HCT116 (cell line): ENCODE measurements at regions not wholly inside any gene's neighbourhood (a gene's known extent, or its start where the extent isn't known, plus 50 kb on each side); places are given as distances from the start of the nearest gene placed in this dataset.

Source experiments
- ATAC-seq: fragments of 200-7000 bp; cut with Tn5 transposase; 2 replicates; pipeline ENCODE4 v1.9.1; 2020; ENCODE audit warnings: mild to moderate bottlenecking, moderate library complexity
- BruUV-seq: library from RNA; stranded (reverse); fragments of 400-500 nt; replicated peaks from 2 replicates; lab custom pipeline; 2021; lab: Mats Ljungman, UMichigan
- CTCF ChIA-PET: fragments of 300-600 bp; sonication (Branson Sonifier 250); formaldehyde crosslinking; loops from one replicate; lab custom pipeline; 2021; ENCODE audit warnings: antibody characterized with exemption; lab: Charles Lee
- POLR2A ChIA-PET: fragments of 300-600, 350-600 bp; sonication (Branson Sonifier 250); formaldehyde crosslinking; loops from one replicate; lab custom pipeline; 2021; ENCODE audit warnings: antibody characterized with exemption; lab: Charles Lee
- RAD21 ChIA-PET, 2 experiments: fragments of 300-600 bp; sonication (Branson Sonifier 250); formaldehyde crosslinking; loops; one replicate each; lab custom pipeline; 2023; ENCODE audit warnings: low total read pairs in 2 of 2; ENCODE audit not compliant: uncharacterized antibody in 2 of 2, unreplicated experiment in 2 of 2, low non-redundant PET in 1 of 2; lab: Charles Lee
- DNase-seq: peaks from one replicate; pipeline ENCODE4 v3.0.0-alpha.2; 2010; ENCODE audit warnings: low read depth, low spot score
- H2AFZ ChIP-seq: fragments of 200-600 bp; shearing (Covaris generic), sonication (generic); 2 replicates; pipeline ENCODE4 v1.6.1; 2017; ENCODE audit warnings: low read depth, mixed run types, mixed read lengths, antibody characterized with exemption, low read length; ENCODE audit not compliant: poor library complexity, severe bottlenecking
- H3K27ac ChIP-seq: 2 replicates; pipeline ENCODE4 v1.5.1; 2012; ENCODE audit warnings: low read depth, low read length
- H3K27me3 ChIP-seq: fragments of 200-600 bp; sonication (generic); 2 replicates; pipeline ENCODE4 v1.6.1; 2016; ENCODE audit warnings: mixed run types, low read length, mixed read lengths; ENCODE audit not compliant: insufficient read depth
- H3K36me3 ChIP-seq, 2 experiments: fragments of 200-500 bp in 1 of 2; fragments of 200-600 bp in 1 of 2; sonication (Bioruptor generic) in 1 of 2; sonication (generic) in 1 of 2; 2 replicates each; pipeline versions ENCODE4 v1.5.1 to v1.6.1; 2014 to 2016; ENCODE audit warnings: low read length in 2 of 2, inconsistent platforms in 1 of 2, mixed read lengths in 1 of 2, mixed run types in 1 of 2; ENCODE audit not compliant: insufficient read depth in 2 of 2, control insufficient read depth in 1 of 2
- H3K4me1 ChIP-seq, 2 experiments: fragments of 200-600 bp in 1 of 2; sonication (generic) in 1 of 2; 2 replicates each; pipeline versions ENCODE4 v1.5.1 to v1.6.1; 2012 to 2017; ENCODE audit warnings: low read length in 2 of 2, inconsistent platforms in 1 of 2, mild to moderate bottlenecking in 1 of 2, mixed read lengths in 1 of 2, mixed run types in 1 of 2, moderate library complexity in 1 of 2; ENCODE audit not compliant: insufficient read depth in 2 of 2, control insufficient read depth in 1 of 2
- H3K4me2 ChIP-seq: fragments of 200-600 bp; sonication (generic); 2 replicates; pipeline ENCODE4 v1.6.1; 2017; ENCODE audit warnings: mixed run types, low read length, mixed read lengths
- H3K4me3 ChIP-seq, 2 experiments: fragments of 200-600 bp in 1 of 2; sonication (generic) in 1 of 2; replicated peaks in 1 of 2; 2 replicates each; pipeline ENCODE4 v1.5.1; 2011 to 2016; ENCODE audit warnings: low read length in 2 of 2, control low read depth in 1 of 2, low read depth in 1 of 2, mild to moderate bottlenecking in 1 of 2, mixed read lengths in 1 of 2, mixed run types in 1 of 2
- H3K79me2 ChIP-seq: fragments of 200-600 bp; sonication (generic); 2 replicates; pipeline ENCODE4 v1.6.1; 2017; ENCODE audit warnings: mild to moderate bottlenecking, mixed run types, low read length, moderate library complexity, mixed read lengths; ENCODE audit not compliant: insufficient read depth
- H3K9ac ChIP-seq: fragments of 200-600 bp; sonication (generic); 2 replicates; pipeline ENCODE4 v1.6.1; 2016; ENCODE audit warnings: low read length, mixed read lengths
- H3K9me2 ChIP-seq: fragments of 200-600 bp; sonication (generic), shearing (Covaris generic); 2 replicates; pipeline ENCODE4 v1.6.1; 2017; ENCODE audit warnings: mixed run types, mild to moderate bottlenecking, moderate library complexity; ENCODE audit not compliant: insufficient read depth
- H3K9me3 ChIP-seq, 2 experiments: fragments of 200-500 bp in 1 of 2; fragments of 200-600 bp in 1 of 2; sonication (Bioruptor generic) in 1 of 2; sonication (generic) in 1 of 2; 2 replicates each; pipeline ENCODE4 v1.6.1; 2014 to 2017; ENCODE audit warnings: low read length in 2 of 2, mixed read lengths in 2 of 2, inconsistent platforms in 1 of 2, low read depth in 1 of 2, mild to moderate bottlenecking in 1 of 2, mixed run types in 1 of 2, moderate library complexity in 1 of 2; ENCODE audit not compliant: control insufficient read depth in 1 of 2, insufficient read depth in 1 of 2
- H4K20me1 ChIP-seq: fragments of 200-600 bp; sonication (generic), shearing (Covaris generic); 2 replicates; pipeline ENCODE4 v1.6.1; 2017; ENCODE audit warnings: mixed run types, mild to moderate bottlenecking, moderate library complexity; ENCODE audit not compliant: insufficient read depth
- EGR1 ChIP-seq: IDR thresholded peaks from 2 replicates; pipeline ENCODE4 v1.6.1; 2012; ENCODE audit warnings: low read depth
- ELF1 ChIP-seq: IDR thresholded peaks from 2 replicates; pipeline ENCODE4 v1.6.1; 2012; ENCODE audit warnings: low read depth, borderline replicate concordance
- EZH2 ChIP-seq: fragments of 200-600 bp; sonication (generic); IDR thresholded peaks from 2 replicates; pipeline ENCODE4 v1.6.1; 2017; ENCODE audit warnings: antibody characterized with exemption, mixed run types
- POLR2A ChIP-seq: IDR thresholded peaks from 2 replicates; pipeline ENCODE4 v1.7.0; 2011; ENCODE audit warnings: borderline replicate concordance; ENCODE audit not compliant: insufficient read depth, insufficient read length; ENCODE audit errors: extremely low read depth
- YY1 ChIP-seq: IDR thresholded peaks from 2 replicates; pipeline ENCODE4 v1.6.1; 2011; ENCODE audit warnings: low read length, low read depth, moderate library complexity, mild to moderate bottlenecking; ENCODE audit not compliant: insufficient replicate concordance; ENCODE audit errors: extremely low read depth
- ZFX ChIP-seq: fragments of 450-650 bp; IDR thresholded peaks from 2 replicates; pipeline ENCODE4 v1.6.1; 2017
- ZNF274 ChIP-seq: fragments of 200-500 bp; sonication (Bioruptor generic); IDR thresholded peaks from 2 replicates; pipeline ENCODE4 v1.6.1; 2014; ENCODE audit warnings: mild to moderate bottlenecking, low read depth, low read length, inconsistent platforms
- intact Hi-C: fragments of 100-400 bp; cut with micrococcal nuclease; formaldehyde crosslinking; loops from 2 replicates; pipeline ENCODE4 v1.10.0; 2022
- TF ChIP-seq, protein P1 (sequence below): IDR thresholded peaks from 2 replicates; pipeline ENCODE4 v1.6.1; 2012
- TF ChIP-seq, protein P2 (sequence below): IDR thresholded peaks from 2 replicates; pipeline ENCODE4 v1.6.1; 2012

DNA sequence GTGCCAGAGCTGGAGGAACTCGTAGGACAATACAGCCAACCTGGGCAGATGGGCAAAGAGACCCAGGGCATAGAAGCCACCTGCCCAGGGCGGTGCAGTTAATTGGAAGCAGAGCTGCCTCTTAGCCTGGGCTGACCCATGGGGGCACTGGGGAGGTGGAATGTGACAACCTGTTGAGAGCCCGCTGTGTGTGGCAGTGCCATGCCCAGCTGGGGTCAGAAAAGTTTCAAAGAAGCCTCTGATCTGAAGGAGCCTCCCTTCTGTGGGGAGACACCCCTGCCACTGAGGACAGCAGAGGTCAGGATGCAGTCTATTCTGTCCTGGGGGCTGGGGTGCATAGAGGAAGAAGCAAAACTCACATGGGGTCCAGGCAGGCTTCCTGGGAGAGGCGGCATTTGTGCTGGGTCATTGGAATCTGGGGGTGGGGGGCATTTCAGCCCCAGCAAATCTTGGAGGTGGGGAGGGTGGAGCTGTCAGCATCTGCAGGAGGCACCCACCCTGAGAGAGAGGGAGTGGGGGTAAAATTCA is 176.1 kb upstream of the CIBAR2 start:
- POLR2A ChIA-PET = no interaction called here
- DNase-seq = no peak

DNA sequence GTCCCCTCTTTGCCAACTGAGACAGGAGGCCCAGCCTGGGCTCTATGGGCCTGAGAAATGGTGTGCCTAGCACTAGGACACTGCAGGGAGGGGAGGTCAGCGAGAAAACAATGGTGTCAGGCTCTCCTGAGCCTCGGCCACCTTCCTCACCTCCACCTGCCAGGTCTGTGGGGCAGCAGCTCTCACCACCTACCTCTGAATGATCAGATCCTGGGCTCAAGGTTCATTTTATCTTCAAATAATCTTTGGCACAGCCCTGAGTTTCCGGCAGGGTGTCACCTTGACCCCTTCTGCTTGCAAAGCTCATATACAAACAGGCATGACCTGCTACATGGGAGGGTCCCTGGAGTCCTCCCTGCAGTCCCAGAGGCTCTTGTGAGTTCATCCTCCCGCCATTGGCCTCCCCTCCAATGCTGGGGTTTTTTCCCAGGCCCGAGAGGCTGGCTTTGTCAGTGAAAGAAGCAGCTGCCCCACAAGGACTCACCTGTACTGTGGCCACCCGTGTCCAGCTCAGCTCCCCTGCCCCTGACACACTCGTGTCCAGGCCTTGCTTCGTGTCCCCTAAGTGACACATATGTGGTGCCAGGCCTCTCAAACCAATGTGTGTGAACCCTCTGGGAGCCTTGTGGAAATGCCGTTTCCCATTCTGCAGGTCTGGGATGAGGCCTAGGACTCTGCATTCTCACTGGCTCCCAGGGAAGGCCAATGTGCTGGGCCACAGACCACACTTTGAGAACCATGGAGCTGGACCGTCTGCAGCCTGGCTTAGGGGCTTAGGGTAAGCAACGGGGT is 176.8 kb upstream of the CIBAR2 start:
- H3K9me3 ChIP-seq = no peaks in the 10 kb centered on the region
- no peaks in the 10 kb centered on the region; the same call in 1 of the 2 replicates for H4K20me1 ChIP-seq
- H3K27ac ChIP-seq = no peak overlapping the region
- POLR2A ChIA-PET = no interaction called here
- H3K79me2 ChIP-seq = no peaks in the 10 kb centered on the region
- BruUV-seq = no TSS peak
- no peak overlapping the region for H3K4me2 ChIP-seq
- DNase-seq (no peak), ATAC-seq (no peak)
- TF ChIP-seq, protein P1, sequence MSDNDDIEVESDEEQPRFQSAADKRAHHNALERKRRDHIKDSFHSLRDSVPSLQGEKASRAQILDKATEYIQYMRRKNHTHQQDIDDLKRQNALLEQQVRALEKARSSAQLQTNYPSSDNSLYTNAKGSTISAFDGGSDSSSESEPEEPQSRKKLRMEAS = no peak
- TF ChIP-seq ZNF274 (no peak), ZFX (no peak), YY1 (no peak)
- TF ChIP-seq, protein P2, sequence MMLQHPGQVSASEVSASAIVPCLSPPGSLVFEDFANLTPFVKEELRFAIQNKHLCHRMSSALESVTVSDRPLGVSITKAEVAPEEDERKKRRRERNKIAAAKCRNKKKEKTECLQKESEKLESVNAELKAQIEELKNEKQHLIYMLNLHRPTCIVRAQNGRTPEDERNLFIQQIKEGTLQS = no peak
- RAD21 ChIA-PET = no interaction called here
- H3K9ac ChIP-seq = no peak overlapping the region
- no peaks in the 10 kb centered on the region for H3K27me3 ChIP-seq
- H3K4me1 ChIP-seq = peaks cover 0 to 5% of the 10 kb centered on the region in 2 experiments; a peak in 1 of 4 replicates
- no peaks in the 10 kb centered on the region for H3K36me3 ChIP-seq
- no peaks in the 10 kb centered on the region for H3K9me2 ChIP-seq
- intact Hi-C loops = no loop called here
- CTCF ChIA-PET = interaction anchor here (2.1 kb wide), 1 partner anchor 37 kb away, joined by 6 read pairs; no protein-coding TSS in a partner anchor
- no peak overlapping the region for H3K4me3 ChIP-seq
- no peak overlapping the region for H2AFZ ChIP-seq

More for the DNA sequence above, 176.1 kb upstream of the CIBAR2 start:
- no peaks in the 10 kb centered on the region; the same call in 1 of the 2 replicates for H4K20me1 ChIP-seq
- no peak overlapping the region for H3K4me2 ChIP-seq
- no peaks in the 10 kb centered on the region for H3K9me3 ChIP-seq
- H3K36me3 ChIP-seq = no peaks in the 10 kb centered on the region
- ChIA-PET CTCF (interaction anchor here (2.1 kb wide), 1 partner anchor 36 kb away, joined by 6 read pairs; no protein-coding TSS in a partner anchor), RAD21 (no interaction called here)
- intact Hi-C loops = no loop called here
- ATAC-seq = no peak
- H3K27ac ChIP-seq = no peak overlapping the region
- H3K79me2 ChIP-seq = no peaks in the 10 kb centered on the region
- H2AFZ ChIP-seq = no peak overlapping the region
- no peaks in the 10 kb centered on the region for H3K4me1 ChIP-seq
- TF ChIP-seq EGR1 (no peak), EZH2 (no peak), ZFX (no peak), POLR2A (no peak), ELF1 (no peak)
- no peaks in the 10 kb centered on the region for H3K27me3 ChIP-seq
- no peaks in the 10 kb centered on the region for H3K9me2 ChIP-seq
- no peak overlapping the region for H3K9ac ChIP-seq
- no TSS peak for BruUV-seq
- no peak overlapping the region for H3K4me3 ChIP-seq
